Ovary (tissue), 7 donors: ENCODE measurements at regions not wholly inside any gene's neighbourhood (a gene's known extent, or its start where the extent isn't known, plus 50 kb on each side); places are given as distances from the start of the nearest gene placed in this dataset.
"Not testable (repeated sequence)": the region's sequence is repeated elsewhere in the genome, so short reads cannot be mapped to it uniquely, and the experiment has no call there.

ENCODE experiments used
- DNase-seq, 5 donors: peaks; one replicate each; pipeline ENCODE4 v3.0.0-alpha.2; 2019 to 2020
- H3K27ac ChIP-seq, 2 donors: fragments of 200-600 bp; one replicate each; pipeline versions ENCODE4 v1.5.1 to v1.8.0; 2019 to 2022
- H3K27me3 ChIP-seq: fragments of 200-600 bp; one replicate; pipeline ENCODE4 v1.8.0; 2022
- H3K36me3 ChIP-seq: fragments of 200-600 bp; sonication (generic); one replicate; pipeline ENCODE4 v1.5.1; 2019
- H3K4me1 ChIP-seq: one replicate; pipeline ENCODE4 v1.8.1; 2013; ENCODE audit warnings: mild to moderate bottlenecking, moderate library complexity; ENCODE audit not compliant: insufficient read depth
- H3K4me3 ChIP-seq: fragments of 200-600 bp; sonication (generic); one replicate; pipeline ENCODE4 v1.5.1; 2017
- H3K9me3 ChIP-seq, 2 donors: fragments of 200-600 bp in 1 of 2; sonication (generic) in 1 of 2; one replicate each; pipeline versions ENCODE4 v1.5.1 to v1.8.1; 2013 to 2019; ENCODE audit warnings: mild to moderate bottlenecking in 1 of 2, moderate library complexity in 1 of 2
- EP300 ChIP-seq: sonication (generic); formaldehyde crosslinking; IDR thresholded peaks from one replicate; pipeline ENCODE4 v1.6.1; 2017; ENCODE audit warnings: antibody characterized with exemption
- POLR2A ChIP-seq: fragments of 450-650 bp; IDR thresholded peaks from one replicate; pipeline ENCODE4 v1.6.1; 2017; ENCODE audit warnings: antibody characterized with exemption, mild to moderate bottlenecking, moderate library complexity
- WGBS, 3 donors: extraction: QIAGEN DNeasy Blood & Tissue Kit in 1 of 3; methylation state at CpG; one replicate each; pipeline versions ENCODE4 v1.1.5 to v1.1.7; 2013 to 2017; 5-methylcytosine and 5-hydroxymethylcytosine counted together
- intact Hi-C, 4 donors: fragments of 100-400 bp; cut with DNase I; formaldehyde crosslinking; loops; one replicate each; pipeline versions ENCODE4 v1.11.0 to v1.15.1; 2022 to 2023
- TF ChIP-seq, protein P1 (sequence below), 3 donors: fragments of 450-650 bp in 2 of 3; fragments of 200-600 bp in 1 of 3; IDR thresholded peaks; one replicate each; pipeline versions ENCODE4 v1.5.1 to v1.8.0; 2016 to 2022; ENCODE audit warnings: antibody characterized with exemption in 3 of 3, mild to moderate bottlenecking in 1 of 3
- donor health status: DM: no; HTN: no; CAD: no; lungs with moderate emphysema.
- donor health status: DM: no; HTN: no; CAD: no.
- donor health status: Bipolar disorder and iron deficiency.
- donor health status: DM: no; HTN: no; CAD: no.
- donor health status: DM: yes; HTN: yes; CAD: no.

DNA sequence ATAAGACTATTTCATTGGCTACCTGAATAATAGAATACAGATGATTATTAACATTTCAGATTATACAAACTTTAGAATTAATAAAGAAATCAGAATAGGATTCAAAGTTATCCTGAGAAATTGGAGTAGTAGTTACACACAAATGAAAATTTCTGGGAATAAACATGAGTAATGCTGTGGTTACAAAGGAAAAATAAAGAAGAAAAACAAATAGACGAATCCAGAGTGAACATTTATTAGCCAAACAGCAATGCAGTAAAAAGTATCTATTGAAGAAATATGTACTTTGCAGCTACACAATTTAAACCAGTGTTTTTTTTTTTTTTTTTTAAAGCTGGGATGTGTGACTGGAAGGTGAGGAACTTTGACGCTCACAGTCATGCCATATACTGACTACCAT is 1159.2 kb downstream of the TUSC7 start:
- WGBS, 3 donors: 43 to 75% (median 49%) methylated on average over 2 of the region's 2 CpGs
- no peak overlapping the region for H3K27ac ChIP-seq
- TF ChIP-seq, protein P1, sequence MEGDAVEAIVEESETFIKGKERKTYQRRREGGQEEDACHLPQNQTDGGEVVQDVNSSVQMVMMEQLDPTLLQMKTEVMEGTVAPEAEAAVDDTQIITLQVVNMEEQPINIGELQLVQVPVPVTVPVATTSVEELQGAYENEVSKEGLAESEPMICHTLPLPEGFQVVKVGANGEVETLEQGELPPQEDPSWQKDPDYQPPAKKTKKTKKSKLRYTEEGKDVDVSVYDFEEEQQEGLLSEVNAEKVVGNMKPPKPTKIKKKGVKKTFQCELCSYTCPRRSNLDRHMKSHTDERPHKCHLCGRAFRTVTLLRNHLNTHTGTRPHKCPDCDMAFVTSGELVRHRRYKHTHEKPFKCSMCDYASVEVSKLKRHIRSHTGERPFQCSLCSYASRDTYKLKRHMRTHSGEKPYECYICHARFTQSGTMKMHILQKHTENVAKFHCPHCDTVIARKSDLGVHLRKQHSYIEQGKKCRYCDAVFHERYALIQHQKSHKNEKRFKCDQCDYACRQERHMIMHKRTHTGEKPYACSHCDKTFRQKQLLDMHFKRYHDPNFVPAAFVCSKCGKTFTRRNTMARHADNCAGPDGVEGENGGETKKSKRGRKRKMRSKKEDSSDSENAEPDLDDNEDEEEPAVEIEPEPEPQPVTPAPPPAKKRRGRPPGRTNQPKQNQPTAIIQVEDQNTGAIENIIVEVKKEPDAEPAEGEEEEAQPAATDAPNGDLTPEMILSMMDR (IDR thresholded peaks at IDR 0.05): no peak
- TF ChIP-seq POLR2A (no peak), EP300 (no peak)
- no peaks in the 10 kb centered on the region for H3K4me1 ChIP-seq
- intact Hi-C loops: no loop called here
- no peaks in the 10 kb centered on the region for H3K27me3 ChIP-seq
- H3K4me3 ChIP-seq: no peak overlapping the region
- no peak for DNase-seq
- H3K36me3 ChIP-seq: no peaks in the 10 kb centered on the region
- H3K9me3 ChIP-seq: no peaks in the 10 kb centered on the region

DNA sequence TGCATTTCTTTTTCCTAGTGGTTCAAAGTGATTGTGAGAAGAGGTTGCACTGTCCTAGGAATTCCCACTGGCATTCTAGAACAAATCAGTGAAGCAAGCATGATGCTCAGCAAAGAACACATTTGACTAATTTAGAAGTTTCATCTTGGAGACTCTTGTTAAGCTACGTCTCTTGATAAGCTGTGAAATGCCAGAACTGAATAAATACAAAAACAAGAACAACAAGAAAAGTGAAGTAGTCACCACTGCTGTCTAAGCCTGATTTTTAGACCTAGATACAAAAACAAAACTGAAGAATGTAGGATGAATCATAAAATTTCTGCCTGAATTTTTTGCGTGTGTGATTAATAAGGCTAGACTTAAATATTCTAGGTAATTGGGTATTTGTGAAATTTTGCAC is 1162.4 kb downstream of the TUSC7 start:
- peaks cover 4% of the 10 kb centered on the region for H3K4me1 ChIP-seq
- no peaks in the 10 kb centered on the region for H3K9me3 ChIP-seq
- H3K4me3 ChIP-seq: no peak overlapping the region
- intact Hi-C loops: no loop called here
- H3K36me3 ChIP-seq: no peaks in the 10 kb centered on the region
- no peak for DNase-seq
- no peaks in the 10 kb centered on the region for H3K27me3 ChIP-seq
- no peak overlapping the region for H3K27ac ChIP-seq
- TF ChIP-seq, protein P1 (IDR thresholded peaks at IDR 0.05): no peak
- no peak for TF ChIP-seq EP300
- TF ChIP-seq POLR2A: no peak
- 38 to 51% (median 48%) methylated on average over 2 of the region's 2 CpGs for WGBS, 3 donors

DNA sequence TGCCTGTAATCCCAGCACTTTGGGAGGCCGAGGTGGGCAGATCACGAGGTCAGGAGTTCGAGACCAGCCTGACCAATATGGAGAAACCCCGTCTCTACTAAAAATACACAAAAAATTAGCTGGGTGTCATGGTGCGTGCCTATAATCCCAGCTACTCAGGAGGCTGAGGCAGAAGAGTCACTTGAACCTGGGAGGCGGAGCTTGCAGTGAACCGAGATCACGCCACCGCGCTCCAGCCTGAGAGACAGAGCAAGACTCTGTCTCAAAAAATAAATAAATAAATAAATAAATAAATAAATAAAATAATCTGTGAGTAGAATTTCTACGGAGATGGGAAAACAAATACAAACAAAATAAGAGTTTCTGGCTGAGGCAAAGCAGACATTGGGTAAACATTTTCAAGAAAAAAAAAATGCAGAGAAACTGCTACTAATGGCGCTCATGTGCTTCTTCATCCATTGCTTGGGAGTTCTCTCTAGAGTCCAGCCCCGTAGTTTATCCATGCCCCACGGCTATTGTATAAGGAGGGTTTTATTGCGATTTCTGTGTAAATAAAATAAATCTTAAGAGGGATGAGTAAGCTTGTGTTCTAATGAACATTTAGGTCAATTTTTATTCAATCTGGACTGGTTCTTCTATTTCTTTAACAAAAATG is 1161.9 kb downstream of the IGSF11 start:
- H3K36me3 ChIP-seq, DNase-seq, intact Hi-C loops, H3K4me1 ChIP-seq, H3K27me3 ChIP-seq, H3K27ac ChIP-seq, H3K4me3 ChIP-seq, H3K9me3 ChIP-seq: not testable (repeated sequence)
- WGBS, 3 donors: 66 to 69% (median 68%) methylated on average over 15 of the region's 15 CpGs

DNA sequence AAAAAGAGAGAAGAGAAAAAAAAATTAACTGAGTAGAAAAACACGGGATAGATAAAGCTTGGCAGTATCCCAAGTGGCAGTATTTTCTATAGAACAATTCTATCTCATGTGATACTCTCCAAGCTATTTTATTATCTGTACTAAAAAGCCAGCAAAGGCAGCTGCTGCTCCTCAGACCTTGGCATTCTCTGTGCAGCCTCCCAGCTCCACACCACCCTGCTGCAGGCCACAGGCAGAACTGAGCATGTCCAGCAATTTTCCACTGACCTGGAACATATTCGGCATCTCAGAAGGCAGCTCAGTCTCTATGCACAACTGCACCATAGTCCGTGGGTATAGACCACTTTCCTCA is 1161.4 kb downstream of the IGSF11 start:
- Histone ChIP-seq H3K9me3 (no peaks in the 10 kb centered on the region), H3K27me3 (no peaks in the 10 kb centered on the region), H3K4me1 (peaks cover 4% of the 10 kb centered on the region), H3K4me3 (no peak overlapping the region), H3K36me3 (no peaks in the 10 kb centered on the region), H3K27ac (no peak overlapping the region)
- intact Hi-C loops: no loop called here
- peak; percentile 9 to 50 (median 16) for DNase-seq
- 3 to 10% (median 4%) methylated on average over 3 of the region's 3 CpGs for WGBS, 3 donors
- TF ChIP-seq POLR2A (no peak), EP300 (no peak)
- TF ChIP-seq, protein P1 (IDR thresholded peaks at IDR 0.05): no peak

DNA sequence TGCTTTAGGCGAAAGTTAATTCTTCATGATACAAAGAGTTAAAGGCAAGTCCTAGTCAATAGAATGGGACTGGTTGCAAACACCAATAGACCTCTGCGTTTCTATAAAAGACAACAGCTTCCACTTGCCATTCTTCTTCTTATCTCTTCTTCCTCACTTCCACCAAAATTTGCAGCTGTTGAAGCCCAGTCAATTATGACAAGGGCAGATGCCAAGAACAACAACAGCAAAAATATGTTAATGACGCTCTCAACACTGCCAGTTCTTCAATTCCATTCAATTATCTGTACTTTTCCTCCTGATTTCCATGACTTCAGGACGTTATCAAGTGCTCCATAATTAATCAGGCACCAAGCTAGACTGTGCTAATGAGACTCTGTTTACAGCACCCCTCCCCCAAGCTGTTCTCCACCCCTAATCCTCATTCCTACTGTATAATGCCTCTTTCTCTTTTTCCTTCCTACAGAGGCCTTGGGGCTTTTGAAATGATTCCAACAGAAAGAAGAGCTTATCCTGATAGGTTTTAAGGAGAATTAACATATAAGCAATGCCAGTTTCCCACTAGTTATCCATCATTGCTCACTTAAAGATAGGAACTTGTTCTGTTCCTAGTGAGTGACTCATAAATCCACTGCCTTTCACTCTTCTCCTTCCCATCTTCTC is 1160.5 kb downstream of the IGSF11 start:
- H3K27ac ChIP-seq: no peak overlapping the region

More for the DNA sequence above, 1160.5 kb downstream of the IGSF11 start:
- WGBS, 3 donors: 36 to 40% (median 39%) methylated on average over 4 of the region's 4 CpGs
- DNase-seq: no peak
- Histone ChIP-seq H3K27me3 (no peaks in the 10 kb centered on the region), H3K4me1 (peaks cover 4% of the 10 kb centered on the region), H3K4me3 (no peak overlapping the region), H3K36me3 (no peaks in the 10 kb centered on the region), H3K9me3 (no peaks in the 10 kb centered on the region)
- TF ChIP-seq EP300 (no peak), POLR2A (no peak)
- TF ChIP-seq, protein P1 (IDR thresholded peaks at IDR 0.05): no peak
- intact Hi-C loops: no loop called here
